SK-N-SH (cell line): ENCODE measurements at regions not wholly inside any gene's neighbourhood (a gene's known extent, or its start where the extent isn't known, plus 50 kb on each side); places are given as distances from the start of the nearest gene placed in this dataset.

Source experiments
- CTCF ChIA-PET: fragments of 300-600, 350-600 bp; formaldehyde crosslinking; extraction: SDS; loops from one replicate; lab custom pipeline; 2021; lab: Yijun Ruan, JAX
- POLR2A ChIA-PET: fragments of 350-600 bp; sonication (Branson Sonifier 250); formaldehyde crosslinking; extraction: SDS; loops from one replicate; lab custom pipeline; 2020; ENCODE audit warnings: antibody characterized with exemption, inconsistent platforms; lab: Yijun Ruan, JAX
- DNase-seq: peaks from one replicate; pipeline ENCODE4 v3.0.0; 2012
- H2AFZ ChIP-seq: fragments of 200-600 bp; sonication (generic); 2 replicates; pipeline ENCODE4 v1.8.1; 2016; ENCODE audit warnings: antibody characterized with exemption, mild to moderate bottlenecking, low read depth
- H3F3A ChIP-seq: fragments of 200-600 bp; sonication (generic); replicated peaks from 2 replicates; pipeline ENCODE3; 2016; ENCODE audit warnings: antibody characterized with exemption, mild to moderate bottlenecking; ENCODE audit not compliant: insufficient read depth
- H3K27ac ChIP-seq, 2 experiments: fragments of 200-500 bp in 1 of 2; fragments of 200-600 bp in 1 of 2; sonication (Bioruptor generic) in 1 of 2; sonication (generic), shearing (Covaris generic) in 1 of 2; 2 replicates each; pipeline versions ENCODE4 v1.5.1 to v1.6.1; 2014 to 2016; ENCODE audit warnings: low read depth in 2 of 2, inconsistent platforms in 1 of 2, low read length in 1 of 2, mild to moderate bottlenecking in 1 of 2, mixed read lengths in 1 of 2
- H3K27me3 ChIP-seq: fragments of 200-600 bp; sonication (generic), shearing (Covaris generic); 2 replicates; pipeline ENCODE4 v1.6.1; 2016; ENCODE audit warnings: mixed run types; ENCODE audit not compliant: insufficient read depth
- H3K36me3 ChIP-seq, 2 experiments: fragments of 200-500 bp in 1 of 2; fragments of 200-600 bp in 1 of 2; sonication (Bioruptor generic) in 1 of 2; sonication (generic) in 1 of 2; replicated peaks in 1 of 2; 2 replicates each; pipeline versions ENCODE3 to v1.5.1; 2014 to 2016; ENCODE audit warnings: low read length in 1 of 2, mild to moderate bottlenecking in 1 of 2; ENCODE audit not compliant: insufficient read depth in 2 of 2, control insufficient read depth in 1 of 2
- H3K4me1 ChIP-seq, 2 experiments: fragments of 200-500 bp in 1 of 2; fragments of 200-600 bp in 1 of 2; sonication (Bioruptor generic) in 1 of 2; sonication (generic), shearing (Covaris generic) in 1 of 2; 2 replicates each; pipeline versions ENCODE4 v1.5.1 to v1.6.1; 2014 to 2016; ENCODE audit warnings: low read depth in 1 of 2, low read length in 1 of 2, mixed run types in 1 of 2; ENCODE audit not compliant: insufficient read depth in 2 of 2, control insufficient read depth in 1 of 2
- H3K4me2 ChIP-seq: fragments of 200-600 bp; sonication (generic), shearing (Covaris generic); 2 replicates; pipeline ENCODE4 v1.6.1; 2017; ENCODE audit warnings: mixed run types
- H3K4me3 ChIP-seq, 2 experiments: fragments of 200-500 bp in 1 of 2; fragments of 200-600 bp in 1 of 2; sonication (Bioruptor generic) in 1 of 2; sonication (generic), shearing (Covaris generic) in 1 of 2; 2 replicates each; pipeline versions ENCODE4 v1.5.1 to v1.8.1; 2014 to 2016; ENCODE audit warnings: low read depth in 2 of 2, inconsistent platforms in 1 of 2, low read length in 1 of 2, mild to moderate bottlenecking in 1 of 2, mixed read lengths in 1 of 2, moderate library complexity in 1 of 2
- H3K79me2 ChIP-seq: fragments of 200-600 bp; sonication (generic); 2 replicates; pipeline ENCODE4 v1.8.1; 2017; ENCODE audit warnings: mild to moderate bottlenecking; ENCODE audit not compliant: insufficient read depth
- H3K9ac ChIP-seq: fragments of 200-600 bp; sonication (generic); 2 replicates; pipeline ENCODE4 v1.6.1; 2017; ENCODE audit warnings: mixed run types
- H3K9me2 ChIP-seq: fragments of 200-600 bp; sonication (generic); 2 replicates; pipeline ENCODE4 v1.6.1; 2017; ENCODE audit warnings: mixed run types
- H3K9me3 ChIP-seq: fragments of 200-600 bp; sonication (generic); 2 replicates; pipeline ENCODE4 v1.6.1; 2017; ENCODE audit warnings: mixed run types, mild to moderate bottlenecking, moderate library complexity
- H4K20me1 ChIP-seq: fragments of 200-600 bp; sonication (generic); 2 replicates; pipeline ENCODE4 v1.6.1; 2017; ENCODE audit warnings: mild to moderate bottlenecking, mixed run types; ENCODE audit not compliant: insufficient read depth
- FOSL2 ChIP-seq: IDR thresholded peaks from 2 replicates; pipeline ENCODE4 v1.4.0; 2012; ENCODE audit warnings: low read depth, mild to moderate bottlenecking, moderate library complexity, borderline replicate concordance
- FOXJ3 ChIP-seq: sonication (generic); formaldehyde crosslinking; IDR thresholded peaks from 2 replicates; pipeline ENCODE4 v1.5.1; 2020; ENCODE audit warnings: mild to moderate bottlenecking, missing genetic modification reagents
- FOXM1 ChIP-seq: IDR thresholded peaks from 2 replicates; pipeline ENCODE4 v1.4.0; 2012; ENCODE audit warnings: low read depth, mild to moderate bottlenecking
- GABPA ChIP-seq: IDR thresholded peaks from 2 replicates; pipeline ENCODE4 v1.4.0; 2012; ENCODE audit warnings: low read depth, mild to moderate bottlenecking
- GATA2 ChIP-seq: sonication (generic); formaldehyde crosslinking; IDR thresholded peaks from 2 replicates; pipeline ENCODE4 v1.5.0; 2020; ENCODE audit warnings: mild to moderate bottlenecking, missing genetic modification reagents
- JUND ChIP-seq: IDR thresholded peaks from 2 replicates; pipeline ENCODE4 v1.4.0; 2012
- MXI1 ChIP-seq: IDR thresholded peaks from 2 replicates; pipeline ENCODE4 v1.6.1; 2012; ENCODE audit warnings: mild to moderate bottlenecking, low read depth, low read length, improper control_type of control experiment
- RAD21 ChIP-seq: IDR thresholded peaks from 2 replicates; pipeline ENCODE4 v1.6.1; 2012; ENCODE audit warnings: mild to moderate bottlenecking, low read length
- RCOR1 ChIP-seq: fragments of 150-350 bp; IDR thresholded peaks from 2 replicates; pipeline ENCODE4 v1.6.1; 2017; ENCODE audit warnings: antibody characterized with exemption, low read length
- RFX5 ChIP-seq: IDR thresholded peaks from 2 replicates; pipeline ENCODE4 v1.6.1; 2012; ENCODE audit warnings: mild to moderate bottlenecking, improper control_type of control experiment, low read length
- RXRA ChIP-seq: IDR thresholded peaks from 2 replicates; pipeline ENCODE4 v1.4.0; 2012; ENCODE audit warnings: low read depth, mild to moderate bottlenecking, borderline replicate concordance
- SIN3A ChIP-seq: IDR thresholded peaks from 2 replicates; pipeline ENCODE4 v1.6.1; 2012; ENCODE audit warnings: low read depth, mild to moderate bottlenecking, low read length, moderate library complexity, borderline replicate concordance
- TAF1 ChIP-seq: IDR thresholded peaks from 2 replicates; pipeline ENCODE4 v1.6.1; 2012; ENCODE audit warnings: low read depth, mild to moderate bottlenecking, low read length, moderate library complexity, borderline replicate concordance
- TCF12 ChIP-seq: IDR thresholded peaks from 2 replicates; pipeline ENCODE4 v1.4.0; 2012
- TEAD4 ChIP-seq: IDR thresholded peaks from 2 replicates; pipeline ENCODE4 v1.4.0; 2012; ENCODE audit warnings: mild to moderate bottlenecking, borderline replicate concordance; ENCODE audit not compliant: insufficient read depth
- YY1 ChIP-seq: IDR thresholded peaks from 2 replicates; pipeline ENCODE4 v1.4.0; 2012; ENCODE audit warnings: low read depth, mild to moderate bottlenecking
- WGBS: methylation state at CpG from one replicate; pipeline ENCODE4 v1.1.6; 2017; ENCODE audit warnings: low lambda C conversion rate; 5-methylcytosine and 5-hydroxymethylcytosine counted together
- TF ChIP-seq, protein P1 (sequence below): IDR thresholded peaks from 2 replicates; pipeline ENCODE4 v1.6.1; 2012; ENCODE audit warnings: mild to moderate bottlenecking, low read depth, low read length, moderate library complexity
- TF ChIP-seq, protein P2 (sequence below): IDR thresholded peaks from 2 replicates; pipeline ENCODE4 v1.4.0; 2012; ENCODE audit warnings: low read depth

GRCh38 chr6:126926926-126927325 is 191.5 kb upstream of the RSPO3 start:
- Histone ChIP-seq H3K4me1 (no peaks in the 10 kb centered on the region), H3K4me3 (no peak overlapping the region), H4K20me1 (no peaks in the 10 kb centered on the region), H3F3A (no peaks in the 10 kb centered on the region), H3K27me3 (peaks cover 6% of the 10 kb centered on the region), H2AFZ (no peak overlapping the region), H3K36me3 (no peaks in the 10 kb centered on the region), H3K9me3 (no peaks in the 10 kb centered on the region), H3K4me2 (no peak overlapping the region), H3K27ac (no peak overlapping the region), H3K79me2 (no peaks in the 10 kb centered on the region), H3K9me2 (no peaks in the 10 kb centered on the region), H3K9ac (no peak overlapping the region)
- TF ChIP-seq FOSL2 = no peak
- no peak for TF ChIP-seq MXI1
- no peak for TF ChIP-seq FOXM1
- TF ChIP-seq RXRA = no peak
- no peak for TF ChIP-seq TAF1
- no peak for TF ChIP-seq RCOR1
- no peak for TF ChIP-seq GABPA
- TF ChIP-seq JUND = no peak
- no peak for TF ChIP-seq RFX5
- no peak for TF ChIP-seq RAD21
- TF ChIP-seq YY1 = no peak
- TF ChIP-seq, protein P1, sequence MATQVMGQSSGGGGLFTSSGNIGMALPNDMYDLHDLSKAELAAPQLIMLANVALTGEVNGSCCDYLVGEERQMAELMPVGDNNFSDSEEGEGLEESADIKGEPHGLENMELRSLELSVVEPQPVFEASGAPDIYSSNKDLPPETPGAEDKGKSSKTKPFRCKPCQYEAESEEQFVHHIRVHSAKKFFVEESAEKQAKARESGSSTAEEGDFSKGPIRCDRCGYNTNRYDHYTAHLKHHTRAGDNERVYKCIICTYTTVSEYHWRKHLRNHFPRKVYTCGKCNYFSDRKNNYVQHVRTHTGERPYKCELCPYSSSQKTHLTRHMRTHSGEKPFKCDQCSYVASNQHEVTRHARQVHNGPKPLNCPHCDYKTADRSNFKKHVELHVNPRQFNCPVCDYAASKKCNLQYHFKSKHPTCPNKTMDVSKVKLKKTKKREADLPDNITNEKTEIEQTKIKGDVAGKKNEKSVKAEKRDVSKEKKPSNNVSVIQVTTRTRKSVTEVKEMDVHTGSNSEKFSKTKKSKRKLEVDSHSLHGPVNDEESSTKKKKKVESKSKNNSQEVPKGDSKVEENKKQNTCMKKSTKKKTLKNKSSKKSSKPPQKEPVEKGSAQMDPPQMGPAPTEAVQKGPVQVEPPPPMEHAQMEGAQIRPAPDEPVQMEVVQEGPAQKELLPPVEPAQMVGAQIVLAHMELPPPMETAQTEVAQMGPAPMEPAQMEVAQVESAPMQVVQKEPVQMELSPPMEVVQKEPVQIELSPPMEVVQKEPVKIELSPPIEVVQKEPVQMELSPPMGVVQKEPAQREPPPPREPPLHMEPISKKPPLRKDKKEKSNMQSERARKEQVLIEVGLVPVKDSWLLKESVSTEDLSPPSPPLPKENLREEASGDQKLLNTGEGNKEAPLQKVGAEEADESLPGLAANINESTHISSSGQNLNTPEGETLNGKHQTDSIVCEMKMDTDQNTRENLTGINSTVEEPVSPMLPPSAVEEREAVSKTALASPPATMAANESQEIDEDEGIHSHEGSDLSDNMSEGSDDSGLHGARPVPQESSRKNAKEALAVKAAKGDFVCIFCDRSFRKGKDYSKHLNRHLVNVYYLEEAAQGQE = no peak
- DNase-seq = no peak
- 12% methylated on average over 3 of the region's 3 CpGs for WGBS
- POLR2A ChIA-PET = no interaction called here
- CTCF ChIA-PET = no interaction called here

- WGBS = 10% methylated on average over 4 of the region's 4 CpGs
- no peak overlapping the region for H3K4me3 ChIP-seq
- H3K9ac ChIP-seq = no peak overlapping the region
- H3K9me3 ChIP-seq = no peaks in the 10 kb centered on the region
- H3K27me3 ChIP-seq = peaks cover 6% of the 10 kb centered on the region
- no peaks in the 10 kb centered on the region for H4K20me1 ChIP-seq
- H3K9me2 ChIP-seq = no peaks in the 10 kb centered on the region
- no peak overlapping the region for H3K27ac ChIP-seq
- CTCF ChIA-PET = no interaction called here
- no peaks in the 10 kb centered on the region for H3K4me1 ChIP-seq
- no peak for DNase-seq
- no peak overlapping the region for H3K4me2 ChIP-seq
- H3F3A ChIP-seq = no peaks in the 10 kb centered on the region
- H3K79me2 ChIP-seq = no peaks in the 10 kb centered on the region
- POLR2A ChIA-PET = no interaction called here
- no peaks in the 10 kb centered on the region for H3K36me3 ChIP-seq
- no peak overlapping the region for H2AFZ ChIP-seq
- TF ChIP-seq, protein P1 = no peak
- no peak for TF ChIP-seq TCF12
- TF ChIP-seq JUND = no peak
- TF ChIP-seq, protein P2, sequence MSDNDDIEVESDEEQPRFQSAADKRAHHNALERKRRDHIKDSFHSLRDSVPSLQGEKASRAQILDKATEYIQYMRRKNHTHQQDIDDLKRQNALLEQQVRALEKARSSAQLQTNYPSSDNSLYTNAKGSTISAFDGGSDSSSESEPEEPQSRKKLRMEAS = no peak
- TF ChIP-seq FOXJ3 (CRISPR knock-in tag) = no peak
- no peak for TF ChIP-seq SIN3A
- TF ChIP-seq TEAD4 = no peak
- TF ChIP-seq GATA2 (CRISPR knock-in tag) = no peak
- TF ChIP-seq GABPA = no peak
Measured at GRCh38 chr6:126927841-126928240, 190.6 kb upstream of the RSPO3 start.
